WTC11 (cell line): ENCODE measurements at regions not wholly inside any gene's neighbourhood (a gene's known extent, or its start where the extent isn't known, plus 50 kb on each side); places are given as distances from the start of the nearest gene placed in this dataset.

Experiments
- IRF1 ChIP-seq: sonication (generic); formaldehyde crosslinking; IDR thresholded peaks from 2 replicates; pipeline ENCODE4 v1.8.0; 2023; ENCODE audit warnings: missing genetic modification reagents
- JUN ChIP-seq: sonication (generic); formaldehyde crosslinking; IDR thresholded peaks from 2 replicates; pipeline ENCODE4 v1.8.0; 2023; ENCODE audit warnings: mild to moderate bottlenecking, missing genetic modification reagents
- MLX ChIP-seq: sonication (generic); formaldehyde crosslinking; IDR thresholded peaks from 2 replicates; pipeline ENCODE4 v1.8.1; 2023; ENCODE audit warnings: mild to moderate bottlenecking, missing genetic modification reagents, moderate library complexity
- NR3C1 ChIP-seq: sonication (generic); formaldehyde crosslinking; conservative IDR thresholded peaks from 2 replicates; pipeline ENCODE4 v1.8.1; 2023; ENCODE audit warnings: low read depth, mild to moderate bottlenecking, missing genetic modification reagents
- SMAD4 ChIP-seq: sonication (generic); formaldehyde crosslinking; IDR thresholded peaks from 2 replicates; pipeline ENCODE4 v1.8.0; 2022; ENCODE audit warnings: mild to moderate bottlenecking, missing genetic modification reagents
- TP53 ChIP-seq: sonication (generic); formaldehyde crosslinking; IDR thresholded peaks from 2 replicates; pipeline ENCODE4 v1.8.1; 2023; ENCODE audit warnings: mild to moderate bottlenecking, missing genetic modification reagents
- ZNF121 ChIP-seq: sonication (generic); formaldehyde crosslinking; IDR thresholded peaks from 2 replicates; pipeline ENCODE4 v1.8.0; 2023; ENCODE audit warnings: missing genetic modification reagents
- TF ChIP-seq, protein P1 (sequence below): fragments of 200-600 bp; IDR thresholded peaks from 2 replicates; pipeline ENCODE4 v1.8.0; 2022; ENCODE audit warnings: antibody characterized with exemption
- TF ChIP-seq, protein P2 (sequence below): sonication (generic); formaldehyde crosslinking; IDR thresholded peaks from 2 replicates; pipeline ENCODE4 v1.8.0; 2023; ENCODE audit warnings: mild to moderate bottlenecking, missing genetic modification reagents
- TF ChIP-seq, protein P3 (sequence below): sonication (generic); formaldehyde crosslinking; IDR thresholded peaks from 2 replicates; pipeline ENCODE4 v1.8.0; 2022; ENCODE audit warnings: mild to moderate bottlenecking, missing genetic modification reagents

DNA sequence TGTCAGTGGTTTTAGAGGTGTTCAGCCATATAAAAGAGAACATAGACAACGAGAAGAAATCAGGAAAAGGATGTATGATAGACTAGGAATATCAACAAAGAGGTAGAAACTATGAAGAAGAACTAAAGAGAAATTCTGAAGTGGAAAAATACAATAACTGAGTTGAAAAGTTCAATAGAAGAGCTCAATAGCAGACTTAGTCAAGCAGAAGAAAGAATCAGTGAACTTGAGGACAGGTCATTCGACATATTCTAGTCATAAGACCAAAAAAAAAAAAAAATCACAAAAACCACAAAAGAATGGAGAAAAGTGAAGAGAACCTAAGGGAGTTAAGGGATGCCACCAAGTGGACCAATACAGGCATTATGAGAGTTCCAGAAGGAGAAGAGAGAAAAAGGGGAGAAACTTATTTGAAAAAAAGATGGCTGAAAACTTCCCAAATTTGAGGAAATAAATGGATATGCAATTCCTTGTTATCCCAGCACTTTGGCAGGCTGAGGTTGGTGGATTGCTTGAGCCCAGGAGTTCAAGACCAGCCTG lies 321.2 kb downstream of the ABCC12 start:
- TF ChIP-seq TP53 (CRISPR knock-in tag): no peak
- TF ChIP-seq, protein P1, sequence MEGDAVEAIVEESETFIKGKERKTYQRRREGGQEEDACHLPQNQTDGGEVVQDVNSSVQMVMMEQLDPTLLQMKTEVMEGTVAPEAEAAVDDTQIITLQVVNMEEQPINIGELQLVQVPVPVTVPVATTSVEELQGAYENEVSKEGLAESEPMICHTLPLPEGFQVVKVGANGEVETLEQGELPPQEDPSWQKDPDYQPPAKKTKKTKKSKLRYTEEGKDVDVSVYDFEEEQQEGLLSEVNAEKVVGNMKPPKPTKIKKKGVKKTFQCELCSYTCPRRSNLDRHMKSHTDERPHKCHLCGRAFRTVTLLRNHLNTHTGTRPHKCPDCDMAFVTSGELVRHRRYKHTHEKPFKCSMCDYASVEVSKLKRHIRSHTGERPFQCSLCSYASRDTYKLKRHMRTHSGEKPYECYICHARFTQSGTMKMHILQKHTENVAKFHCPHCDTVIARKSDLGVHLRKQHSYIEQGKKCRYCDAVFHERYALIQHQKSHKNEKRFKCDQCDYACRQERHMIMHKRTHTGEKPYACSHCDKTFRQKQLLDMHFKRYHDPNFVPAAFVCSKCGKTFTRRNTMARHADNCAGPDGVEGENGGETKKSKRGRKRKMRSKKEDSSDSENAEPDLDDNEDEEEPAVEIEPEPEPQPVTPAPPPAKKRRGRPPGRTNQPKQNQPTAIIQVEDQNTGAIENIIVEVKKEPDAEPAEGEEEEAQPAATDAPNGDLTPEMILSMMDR: no peak
- no peak for TF ChIP-seq IRF1 (CRISPR knock-in tag)
- no peak for TF ChIP-seq JUN (CRISPR knock-in tag)
- no peak for TF ChIP-seq NR3C1 (CRISPR knock-in tag)
- TF ChIP-seq, protein P2, sequence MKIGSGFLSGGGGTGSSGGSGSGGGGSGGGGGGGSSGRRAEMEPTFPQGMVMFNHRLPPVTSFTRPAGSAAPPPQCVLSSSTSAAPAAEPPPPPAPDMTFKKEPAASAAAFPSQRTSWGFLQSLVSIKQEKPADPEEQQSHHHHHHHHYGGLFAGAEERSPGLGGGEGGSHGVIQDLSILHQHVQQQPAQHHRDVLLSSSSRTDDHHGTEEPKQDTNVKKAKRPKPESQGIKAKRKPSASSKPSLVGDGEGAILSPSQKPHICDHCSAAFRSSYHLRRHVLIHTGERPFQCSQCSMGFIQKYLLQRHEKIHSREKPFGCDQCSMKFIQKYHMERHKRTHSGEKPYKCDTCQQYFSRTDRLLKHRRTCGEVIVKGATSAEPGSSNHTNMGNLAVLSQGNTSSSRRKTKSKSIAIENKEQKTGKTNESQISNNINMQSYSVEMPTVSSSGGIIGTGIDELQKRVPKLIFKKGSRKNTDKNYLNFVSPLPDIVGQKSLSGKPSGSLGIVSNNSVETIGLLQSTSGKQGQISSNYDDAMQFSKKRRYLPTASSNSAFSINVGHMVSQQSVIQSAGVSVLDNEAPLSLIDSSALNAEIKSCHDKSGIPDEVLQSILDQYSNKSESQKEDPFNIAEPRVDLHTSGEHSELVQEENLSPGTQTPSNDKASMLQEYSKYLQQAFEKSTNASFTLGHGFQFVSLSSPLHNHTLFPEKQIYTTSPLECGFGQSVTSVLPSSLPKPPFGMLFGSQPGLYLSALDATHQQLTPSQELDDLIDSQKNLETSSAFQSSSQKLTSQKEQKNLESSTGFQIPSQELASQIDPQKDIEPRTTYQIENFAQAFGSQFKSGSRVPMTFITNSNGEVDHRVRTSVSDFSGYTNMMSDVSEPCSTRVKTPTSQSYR (CRISPR knock-in tag): no peak
- no peak for TF ChIP-seq MLX (CRISPR knock-in tag)
- TF ChIP-seq, protein P3, sequence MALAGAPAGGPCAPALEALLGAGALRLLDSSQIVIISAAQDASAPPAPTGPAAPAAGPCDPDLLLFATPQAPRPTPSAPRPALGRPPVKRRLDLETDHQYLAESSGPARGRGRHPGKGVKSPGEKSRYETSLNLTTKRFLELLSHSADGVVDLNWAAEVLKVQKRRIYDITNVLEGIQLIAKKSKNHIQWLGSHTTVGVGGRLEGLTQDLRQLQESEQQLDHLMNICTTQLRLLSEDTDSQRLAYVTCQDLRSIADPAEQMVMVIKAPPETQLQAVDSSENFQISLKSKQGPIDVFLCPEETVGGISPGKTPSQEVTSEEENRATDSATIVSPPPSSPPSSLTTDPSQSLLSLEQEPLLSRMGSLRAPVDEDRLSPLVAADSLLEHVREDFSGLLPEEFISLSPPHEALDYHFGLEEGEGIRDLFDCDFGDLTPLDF: no peak
- no peak for TF ChIP-seq SMAD4
- no peak for TF ChIP-seq ZNF121 (CRISPR knock-in tag)
